Osteoblast (primary cell): ENCODE measurements at regions not wholly inside any gene's neighbourhood (a gene's known extent, or its start where the extent isn't known, plus 50 kb on each side); places are given as distances from the start of the nearest gene placed in this dataset.

Source experiments
- DNase-seq: peaks from one replicate; pipeline ENCODE4 v3.0.0; 2011; ENCODE audit warnings: low spot score, mixed read lengths; ENCODE audit not compliant: insufficient read length; ENCODE audit errors: missing footprints
- H2AFZ ChIP-seq: 2 replicates; pipeline ENCODE4 v1.6.0; 2011; ENCODE audit warnings: mild to moderate bottlenecking, low read length
- H3K27ac ChIP-seq: 2 replicates; pipeline ENCODE4 v1.5.1; 2011; ENCODE audit warnings: mild to moderate bottlenecking, low read depth, low read length, moderate library complexity
- H3K27me3 ChIP-seq: 2 replicates; pipeline ENCODE4 v1.6.0; 2012; ENCODE audit warnings: mild to moderate bottlenecking, control low read depth, inconsistent platforms, low read length, moderate library complexity; ENCODE audit not compliant: insufficient read depth
- H3K36me3 ChIP-seq: 2 replicates; pipeline ENCODE4 v1.5.1; 2011; ENCODE audit warnings: mild to moderate bottlenecking, low read length, control low read depth, moderate library complexity; ENCODE audit not compliant: insufficient read depth
- H3K4me1 ChIP-seq: 2 replicates; pipeline ENCODE4 v1.5.1; 2011; ENCODE audit warnings: mild to moderate bottlenecking, low read length, control low read depth, moderate library complexity; ENCODE audit not compliant: insufficient read depth
- H3K4me2 ChIP-seq: 2 replicates; pipeline ENCODE4 v1.6.0; 2011; ENCODE audit warnings: mild to moderate bottlenecking, low read length; ENCODE audit not compliant: insufficient read depth
- H3K4me3 ChIP-seq: fragments of 200-600 bp; sonication (generic); 3 replicates; pipeline ENCODE4 v1.5.1; 2012; ENCODE audit warnings: mild to moderate bottlenecking, low read length, inconsistent platforms; ENCODE audit not compliant: insufficient read depth
- H3K79me2 ChIP-seq: 2 replicates; pipeline ENCODE4 v1.6.0; 2012; ENCODE audit warnings: mild to moderate bottlenecking, low read length, control low read depth, inconsistent platforms; ENCODE audit not compliant: insufficient read depth
- H3K9me3 ChIP-seq: 2 replicates; pipeline ENCODE4 v1.5.1; 2011; ENCODE audit warnings: low read depth, low read length, control low read depth
- H4K20me1 ChIP-seq: 2 replicates; pipeline ENCODE4 v1.6.0; 2012; ENCODE audit warnings: mild to moderate bottlenecking, low read length, control low read depth; ENCODE audit not compliant: insufficient read depth
- CTCF ChIP-seq: IDR thresholded peaks from 2 replicates; pipeline ENCODE4 v1.5.1; 2011; ENCODE audit warnings: mild to moderate bottlenecking, low read depth, low read length, moderate library complexity; ENCODE audit errors: extremely low read depth

GRCh38 chr12:113586461-113586860 lies 114.8 kb upstream of the LHX5 start:
- Histone ChIP-seq H3K27ac (no peak overlapping the region), H3K36me3 (no peaks in the 10 kb centered on the region)

DNA sequence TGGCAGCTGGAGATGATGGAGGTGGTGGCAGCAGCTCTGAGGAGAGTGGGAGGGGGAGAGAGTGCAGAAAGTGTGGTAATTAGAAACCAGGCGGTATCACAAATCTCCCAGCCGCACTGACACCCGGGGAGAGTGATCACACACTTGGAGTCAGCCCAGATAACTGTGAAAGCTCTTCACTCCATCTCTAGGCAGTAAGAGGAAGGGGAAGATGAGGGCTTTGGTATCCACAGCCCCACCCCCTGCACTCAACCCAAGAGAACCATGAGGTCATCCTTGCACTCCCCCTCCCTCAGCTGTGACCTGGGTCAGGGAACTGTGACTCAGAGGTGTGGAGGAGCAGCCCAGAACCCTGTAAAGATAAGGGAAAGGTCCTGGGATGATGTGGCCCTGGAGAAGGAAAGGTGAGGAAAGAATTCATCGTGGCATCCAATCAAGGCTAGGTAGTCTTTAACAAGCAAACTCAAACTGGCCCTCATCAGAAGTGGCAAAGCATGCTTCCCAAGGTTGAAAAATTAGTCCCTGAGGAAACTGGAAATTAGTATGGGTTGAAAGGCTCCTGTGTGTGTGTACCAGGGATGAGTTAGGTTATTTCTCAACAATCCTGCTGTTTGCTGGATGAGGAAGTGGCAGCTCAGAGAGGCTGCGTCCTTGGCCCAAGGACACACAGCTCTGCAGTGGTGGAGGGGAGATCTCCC lies 111.0 kb upstream of the LHX5 start:
- TF ChIP-seq CTCF, result no peak
- H3K4me3 ChIP-seq, result no peak overlapping the region
- no peaks in the 10 kb centered on the region for H3K36me3 ChIP-seq
- no peak overlapping the region for H2AFZ ChIP-seq
- no peaks in the 10 kb centered on the region for H4K20me1 ChIP-seq
- H3K79me2 ChIP-seq, result no peaks in the 10 kb centered on the region
- H3K4me1 ChIP-seq, result no peaks in the 10 kb centered on the region
- H3K9me3 ChIP-seq, result no peaks in the 10 kb centered on the region
- H3K27me3 ChIP-seq, result no peaks in the 10 kb centered on the region
- no peak overlapping the region for H3K4me2 ChIP-seq
- no peak overlapping the region for H3K27ac ChIP-seq
- DNase-seq, result no peak

More at GRCh38 chr12:113586461-113586860, 114.8 kb upstream of the LHX5 start:
- TF ChIP-seq CTCF, result no peak
- no peaks in the 10 kb centered on the region for H3K79me2 ChIP-seq
- no peak overlapping the region for H3K4me3 ChIP-seq
- H3K27me3 ChIP-seq, result no peaks in the 10 kb centered on the region
- no peak overlapping the region for H3K4me2 ChIP-seq
- H4K20me1 ChIP-seq, result no peaks in the 10 kb centered on the region
- no peaks in the 10 kb centered on the region for H3K9me3 ChIP-seq
- no peak for DNase-seq
- no peaks in the 10 kb centered on the region for H3K4me1 ChIP-seq
- H2AFZ ChIP-seq, result no peak overlapping the region

DNA sequence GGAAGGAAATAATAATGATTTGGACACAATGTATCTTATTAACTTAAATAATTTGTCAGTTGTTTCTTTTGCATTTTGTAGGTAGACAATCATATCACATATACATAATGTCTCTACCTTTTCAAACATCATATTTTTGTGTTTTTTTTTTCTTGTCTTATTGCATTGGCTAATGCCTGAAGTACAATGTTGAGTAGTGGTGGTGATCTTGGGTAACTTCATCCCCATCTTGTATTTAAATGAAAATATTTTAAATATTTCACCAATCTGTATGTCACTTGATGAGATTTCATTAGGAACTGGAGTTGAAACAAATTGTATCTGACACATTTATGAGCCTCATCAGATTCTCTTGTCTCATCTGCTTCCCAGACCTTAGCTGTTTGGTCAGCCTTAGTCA lies 109.7 kb upstream of the LHX5 start:
- no peaks in the 10 kb centered on the region for H3K36me3 ChIP-seq
- no peak for TF ChIP-seq CTCF
- H3K27me3 ChIP-seq, result no peaks in the 10 kb centered on the region
- no peak overlapping the region for H3K27ac ChIP-seq
- H3K4me2 ChIP-seq, result no peak overlapping the region
- no peak for DNase-seq
- no peaks in the 10 kb centered on the region for H3K79me2 ChIP-seq
- H3K9me3 ChIP-seq, result no peaks in the 10 kb centered on the region
- H2AFZ ChIP-seq, result no peak overlapping the region
- H4K20me1 ChIP-seq, result no peaks in the 10 kb centered on the region
- H3K4me3 ChIP-seq, result no peak overlapping the region
- H3K4me1 ChIP-seq, result no peaks in the 10 kb centered on the region

- Histone ChIP-seq H3K27me3 (no peaks in the 10 kb centered on the region), H3K4me1 (no peaks in the 10 kb centered on the region), H3K27ac (no peak overlapping the region), H2AFZ (no peak overlapping the region), H3K4me3 (no peak overlapping the region), H3K9me3 (no peaks in the 10 kb centered on the region), H4K20me1 (no peaks in the 10 kb centered on the region), H3K36me3 (no peaks in the 10 kb centered on the region), H3K79me2 (no peaks in the 10 kb centered on the region), H3K4me2 (no peak overlapping the region)
- no peak for DNase-seq
- TF ChIP-seq CTCF, result no peak
These were observed 108.8 kb upstream of the LHX5 start for GRCh38 chr12:113580437-113580836.
